RWPE2 (cell line): ENCODE measurements at regions not wholly inside any gene's neighbourhood (a gene's known extent, or its start where the extent isn't known, plus 50 kb on each side); places are given as distances from the start of the nearest gene placed in this dataset.

Experiments used
- ATAC-seq: fragments of 200-7000 bp; cut with Tn5 transposase; 3 replicates; pipeline ENCODE4 v1.9.1; 2021; ENCODE audit warnings: low read depth
- DNase-seq: peaks from one replicate; pipeline ENCODE4 v3.0.0-alpha.2; 2020; ENCODE audit warnings: low spot score
- H3K27ac ChIP-seq: fragments of 450-650 bp; 2 replicates; pipeline ENCODE4 v1.5.1; 2017; ENCODE audit warnings: mild to moderate bottlenecking; ENCODE audit not compliant: poor library complexity, severe bottlenecking
- H3K27me3 ChIP-seq: fragments of 250-450 bp; sonication (Bioruptor Pico); 2 replicates; pipeline ENCODE4 v1.5.1; 2021; ENCODE audit warnings: mild to moderate bottlenecking, moderate library complexity; ENCODE audit not compliant: insufficient read depth, poor library complexity, severe bottlenecking
- H3K36me3 ChIP-seq: fragments of 250-450 bp; sonication (Bioruptor Pico); 2 replicates; pipeline ENCODE4 v1.5.1; 2020; ENCODE audit warnings: low read depth, mild to moderate bottlenecking, moderate library complexity
- H3K4me1 ChIP-seq: fragments of 250-450 bp; sonication (Bioruptor Pico); 2 replicates; pipeline ENCODE4 v1.5.1; 2021; ENCODE audit warnings: mild to moderate bottlenecking, moderate library complexity; ENCODE audit not compliant: insufficient read depth, poor library complexity, severe bottlenecking
- H3K4me3 ChIP-seq: fragments of 250-450 bp; sonication (Bioruptor Pico); 2 replicates; pipeline ENCODE4 v1.5.1; 2021; ENCODE audit warnings: mild to moderate bottlenecking, moderate library complexity; ENCODE audit not compliant: severe bottlenecking
- H3K9me3 ChIP-seq: fragments of 250-450 bp; sonication (Bioruptor Pico); 2 replicates; pipeline ENCODE4 v1.5.1; 2021; ENCODE audit warnings: mild to moderate bottlenecking, moderate library complexity; ENCODE audit not compliant: severe bottlenecking
- TF ChIP-seq, protein P1 (sequence below): fragments of 450-650 bp; IDR thresholded peaks from one replicate; pipeline ENCODE4 v1.5.1; 2017; ENCODE audit warnings: mild to moderate bottlenecking, moderate library complexity; ENCODE audit not compliant: poor library complexity, severe bottlenecking

DNA sequence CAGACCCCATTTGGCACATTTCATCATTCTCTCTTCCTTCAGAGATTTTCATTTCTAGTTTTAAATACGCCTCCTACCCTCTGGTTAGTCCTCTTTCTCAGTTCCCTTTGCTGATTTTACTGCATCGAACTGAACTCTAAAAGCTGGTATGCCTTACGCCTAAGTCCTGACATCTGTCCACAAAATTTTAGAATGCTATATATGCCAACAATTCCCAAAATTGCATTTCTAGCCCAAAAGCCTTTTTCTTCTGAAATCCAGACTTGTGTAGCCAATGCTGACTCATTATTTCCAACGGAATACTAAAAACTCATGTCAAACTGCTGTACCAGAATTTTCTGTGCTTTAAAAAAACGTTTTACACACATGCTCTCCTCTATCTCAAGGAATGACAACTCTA is 1124.4 kb upstream of the TENM4 start:
- no peaks in the 10 kb centered on the region for H3K4me1 ChIP-seq
- no peak for ATAC-seq
- TF ChIP-seq, protein P1, sequence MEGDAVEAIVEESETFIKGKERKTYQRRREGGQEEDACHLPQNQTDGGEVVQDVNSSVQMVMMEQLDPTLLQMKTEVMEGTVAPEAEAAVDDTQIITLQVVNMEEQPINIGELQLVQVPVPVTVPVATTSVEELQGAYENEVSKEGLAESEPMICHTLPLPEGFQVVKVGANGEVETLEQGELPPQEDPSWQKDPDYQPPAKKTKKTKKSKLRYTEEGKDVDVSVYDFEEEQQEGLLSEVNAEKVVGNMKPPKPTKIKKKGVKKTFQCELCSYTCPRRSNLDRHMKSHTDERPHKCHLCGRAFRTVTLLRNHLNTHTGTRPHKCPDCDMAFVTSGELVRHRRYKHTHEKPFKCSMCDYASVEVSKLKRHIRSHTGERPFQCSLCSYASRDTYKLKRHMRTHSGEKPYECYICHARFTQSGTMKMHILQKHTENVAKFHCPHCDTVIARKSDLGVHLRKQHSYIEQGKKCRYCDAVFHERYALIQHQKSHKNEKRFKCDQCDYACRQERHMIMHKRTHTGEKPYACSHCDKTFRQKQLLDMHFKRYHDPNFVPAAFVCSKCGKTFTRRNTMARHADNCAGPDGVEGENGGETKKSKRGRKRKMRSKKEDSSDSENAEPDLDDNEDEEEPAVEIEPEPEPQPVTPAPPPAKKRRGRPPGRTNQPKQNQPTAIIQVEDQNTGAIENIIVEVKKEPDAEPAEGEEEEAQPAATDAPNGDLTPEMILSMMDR: no peak
- H3K4me3 ChIP-seq: no peak overlapping the region
- H3K9me3 ChIP-seq: no peaks in the 10 kb centered on the region
- no peaks in the 10 kb centered on the region for H3K27me3 ChIP-seq
- DNase-seq: no peak
- H3K36me3 ChIP-seq: no peaks in the 10 kb centered on the region
- H3K27ac ChIP-seq: no peak overlapping the region

DNA sequence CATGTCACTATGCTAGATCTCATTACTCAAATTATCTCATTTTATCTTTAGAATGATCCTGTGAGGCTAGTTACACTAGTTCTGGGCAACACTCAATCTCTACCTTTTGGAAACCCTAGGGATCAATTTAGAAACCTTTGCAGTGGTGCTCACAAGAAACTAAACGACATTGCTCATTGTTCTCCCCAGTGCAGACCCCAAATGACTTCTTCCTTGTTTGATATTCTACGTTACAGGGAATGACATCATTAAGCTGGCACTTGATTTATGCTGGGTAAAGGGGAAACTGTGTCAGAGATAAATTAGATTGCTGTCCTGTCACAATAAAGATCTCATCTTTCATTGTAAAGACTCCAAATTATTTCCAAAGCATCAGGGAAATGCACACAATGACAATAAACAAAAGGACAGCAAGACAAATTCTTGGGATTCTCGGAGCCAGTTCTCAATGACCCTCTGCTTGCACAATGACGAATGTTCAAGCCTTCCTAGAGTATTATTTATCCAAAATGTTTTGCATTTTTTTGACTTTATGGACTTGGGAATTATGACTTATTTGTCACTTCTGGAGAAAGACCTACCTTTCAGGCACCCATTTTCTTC is 1121.8 kb upstream of the TENM4 start:
- TF ChIP-seq, protein P1: no peak
- ATAC-seq (no peak), DNase-seq (no peak)
- H3K36me3 ChIP-seq: no peaks in the 10 kb centered on the region
- no peaks in the 10 kb centered on the region for H3K4me1 ChIP-seq
- H3K4me3 ChIP-seq: no peak overlapping the region
- no peak overlapping the region for H3K27ac ChIP-seq
- no peaks in the 10 kb centered on the region for H3K27me3 ChIP-seq
- H3K9me3 ChIP-seq: no peaks in the 10 kb centered on the region

DNA sequence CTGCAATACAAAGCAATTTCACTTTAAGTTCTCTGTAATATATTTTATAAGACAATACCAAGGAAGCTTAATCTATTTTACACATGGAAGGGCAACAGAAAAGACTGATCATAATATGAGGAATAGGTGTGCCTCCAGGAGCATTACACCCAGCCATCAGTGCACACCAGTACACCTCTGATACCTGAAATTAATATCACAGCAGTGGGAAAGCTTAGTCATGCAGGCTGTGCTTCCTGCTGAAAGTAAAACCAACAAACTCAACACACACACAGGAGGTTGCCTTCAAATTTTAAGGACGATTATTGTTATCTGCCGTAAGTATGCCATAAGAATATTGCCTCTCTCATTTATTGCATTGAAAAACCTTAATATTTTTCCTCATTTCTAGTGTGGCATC is 1119.1 kb upstream of the TENM4 start:
- TF ChIP-seq, protein P1: no peak
- no peaks in the 10 kb centered on the region for H3K4me1 ChIP-seq
- H3K36me3 ChIP-seq: no peaks in the 10 kb centered on the region
- no peaks in the 10 kb centered on the region for H3K27me3 ChIP-seq
- DNase-seq: no peak
- no peak overlapping the region for H3K4me3 ChIP-seq
- H3K27ac ChIP-seq: no peak overlapping the region
- H3K9me3 ChIP-seq: no peaks in the 10 kb centered on the region
- ATAC-seq: no peak

DNA sequence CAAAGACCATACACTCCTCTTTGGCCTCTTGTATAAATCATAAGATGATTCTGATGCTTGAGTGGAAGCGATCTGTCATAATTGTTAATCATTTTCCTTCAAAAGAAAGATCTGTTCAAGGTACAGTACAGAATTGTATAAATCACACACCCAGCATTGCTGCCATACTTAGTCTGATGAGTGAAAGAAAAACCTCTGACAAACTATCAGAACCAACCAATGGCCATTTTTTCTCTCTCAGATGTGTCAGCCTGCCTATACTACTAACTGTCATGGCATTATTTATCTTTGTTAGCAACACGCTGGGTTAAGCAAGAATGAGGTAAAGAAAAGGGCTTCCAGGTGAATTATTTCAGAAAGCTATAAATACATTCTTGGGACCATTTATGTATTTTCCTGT is 1112.7 kb upstream of the TENM4 start:
- DNase-seq: no peak
- no peaks in the 10 kb centered on the region for H3K27me3 ChIP-seq
- H3K9me3 ChIP-seq: no peaks in the 10 kb centered on the region
- ATAC-seq: no peak
- no peak overlapping the region for H3K27ac ChIP-seq
- H3K4me1 ChIP-seq: no peaks in the 10 kb centered on the region
- H3K4me3 ChIP-seq: no peak overlapping the region
- no peaks in the 10 kb centered on the region for H3K36me3 ChIP-seq
- TF ChIP-seq, protein P1: no peak

DNA sequence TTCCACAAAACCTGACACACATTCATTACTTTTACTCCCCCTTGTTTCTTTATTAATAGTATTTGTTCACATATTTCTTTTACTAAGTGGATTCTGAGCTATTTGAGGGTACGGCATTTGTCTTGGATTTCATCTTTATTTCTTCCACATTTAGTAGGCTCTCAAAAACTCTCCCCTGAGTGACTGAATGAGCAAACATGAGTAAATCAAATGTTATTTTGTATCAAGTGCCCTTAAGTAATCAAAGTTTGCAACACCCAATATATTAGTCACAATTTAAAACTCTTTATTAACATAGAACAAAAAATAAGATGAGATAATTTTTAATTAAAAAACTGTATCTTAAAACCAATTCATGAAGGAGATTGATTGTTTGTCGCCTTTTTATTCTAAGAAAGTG is 1101.9 kb upstream of the TENM4 start:
- ATAC-seq: no peak
- Histone ChIP-seq H3K27ac (no peak overlapping the region), H3K27me3 (no peaks in the 10 kb centered on the region), H3K36me3 (no peaks in the 10 kb centered on the region), H3K4me1 (no peaks in the 10 kb centered on the region), H3K9me3 (no peaks in the 10 kb centered on the region), H3K4me3 (no peak overlapping the region)
- DNase-seq: no peak
- TF ChIP-seq, protein P1: no peak
